RWPE1 (cell line): ENCODE measurements at regions not wholly inside any gene's neighbourhood (a gene's known extent, or its start where the extent isn't known, plus 50 kb on each side); places are given as distances from the start of the nearest gene placed in this dataset.

ENCODE experiments used
- CTCF ChIA-PET: fragments of 350-600 bp; sonication (Branson Sonifier 250); formaldehyde crosslinking; extraction: SDS; loops from one replicate; lab custom pipeline; 2021; lab: Yijun Ruan, JAX
- POLR2A ChIA-PET: fragments of 400-600 bp; formaldehyde crosslinking; extraction: SDS; loops from one replicate; lab custom pipeline; 2020; ENCODE audit warnings: antibody characterized with exemption; ENCODE audit not compliant: low non-redundant PET; lab: Yijun Ruan, JAX
- DNase-seq: peaks from one replicate; pipeline ENCODE4 v3.0.0; 2012; ENCODE audit warnings: low spot score
- H3K27ac ChIP-seq: fragments of 450-650 bp; 2 replicates; pipeline ENCODE4 v1.5.1; 2017
- CTCF ChIP-seq: fragments of 450-650 bp; conservative IDR thresholded peaks from 2 replicates; pipeline ENCODE4 v1.5.1; 2017; ENCODE audit warnings: low read depth, mild to moderate bottlenecking

- CTCF ChIA-PET: no interaction called here
- POLR2A ChIA-PET: no interaction called here
- no peak for DNase-seq
- TF ChIP-seq CTCF: no peak
- H3K27ac ChIP-seq: no peak overlapping the region
Measured at GRCh38 chr1:13878021-13878420, 178.0 kb downstream of the PRDM2 start.

- DNase-seq: no peak
- CTCF ChIA-PET: no interaction called here
- no peak for TF ChIP-seq CTCF
Measured at GRCh38 chr1:13878451-13878850, 178.5 kb downstream of the PRDM2 start.

GRCh38 chr1:13881385-13882088, 181.5 kb downstream of the PRDM2 start:
- no peak for TF ChIP-seq CTCF
- no peak for DNase-seq
- ChIA-PET CTCF (no interaction called here), POLR2A (no interaction called here)
- H3K27ac ChIP-seq: no peak overlapping the region

More at GRCh38 chr1:13878451-13878850, 178.5 kb downstream of the PRDM2 start:
- POLR2A ChIA-PET: no interaction called here
- no peak overlapping the region for H3K27ac ChIP-seq

- no peak for TF ChIP-seq CTCF
- no peak for DNase-seq
- POLR2A ChIA-PET: no interaction called here
- no peak overlapping the region for H3K27ac ChIP-seq
- CTCF ChIA-PET: no interaction called here
Measured at GRCh38 chr1:13888351-13888986, 188.5 kb downstream of the PRDM2 start.

- DNase-seq: no peak
- no peak overlapping the region for H3K27ac ChIP-seq
- TF ChIP-seq CTCF: no peak
- POLR2A ChIA-PET: no interaction called here
- CTCF ChIA-PET: no interaction called here
Measured at GRCh38 chr1:13889495-13889894, 189.5 kb downstream of the PRDM2 start.

GRCh38 chr1:13890766-13891165, 190.8 kb downstream of the PRDM2 start:
- no peak for TF ChIP-seq CTCF
- ChIA-PET POLR2A (no interaction called here), CTCF (no interaction called here)
- no peak overlapping the region for H3K27ac ChIP-seq
- no peak for DNase-seq
